HG02798 (cell line): ENCODE measurements at regions not wholly inside any gene's neighbourhood (a gene's known extent, or its start where the extent isn't known, plus 50 kb on each side); places are given as distances from the start of the nearest gene placed in this dataset.
A peak's percentile ranks its signal among the peaks of the same experiment; 100 is the strongest.
"Not testable (repeated sequence)": the region's sequence is repeated elsewhere in the genome, so short reads cannot be mapped to it uniquely, and the experiment has no call there.

Source experiments
- ATAC-seq: cut with Tn5 transposase; IDR thresholded peaks from one replicate; pipeline ENCODE4 v1.9.1; 2021; ENCODE audit warnings: mild to moderate bottlenecking; ENCODE audit not compliant: unreplicated experiment, poor library complexity

DNA sequence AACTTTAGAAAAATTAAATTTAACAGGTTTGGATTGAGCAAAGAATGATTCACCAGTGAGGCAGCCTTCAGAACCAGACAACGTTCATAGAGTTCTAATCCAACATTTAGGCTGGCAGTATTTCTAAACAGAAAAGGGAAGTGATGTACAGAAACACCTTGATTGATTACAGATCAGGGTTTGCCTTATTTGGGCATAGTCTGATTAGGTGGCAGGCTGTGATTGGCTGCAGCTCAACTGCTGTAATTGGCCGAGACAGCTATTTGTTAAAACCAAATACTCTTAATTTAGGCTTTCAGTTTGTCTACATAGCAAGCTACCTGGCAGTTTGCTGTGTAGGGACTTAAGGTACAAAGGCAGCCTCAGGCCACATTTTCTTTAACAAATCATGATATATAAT, 802.5 kb downstream of the IPMK start:
- ATAC-seq, result no peak

DNA sequence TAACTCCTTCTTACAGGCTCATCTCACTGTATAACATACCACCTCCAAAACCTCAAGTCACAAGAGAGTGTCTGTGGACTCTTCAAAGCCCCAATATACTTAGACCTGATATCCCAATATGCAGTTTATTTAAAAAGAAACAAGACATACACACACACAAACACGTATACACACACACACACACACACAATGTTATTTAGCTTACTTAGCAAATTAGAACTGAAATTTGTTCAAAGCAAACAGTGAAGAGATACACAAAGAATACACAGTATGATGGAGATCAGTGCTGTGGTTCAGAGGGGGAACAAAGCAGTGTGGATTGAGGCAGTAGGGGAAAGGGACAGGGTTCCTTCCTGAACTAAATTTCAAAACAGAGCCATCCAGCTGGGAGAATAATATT, 807.2 kb downstream of the IPMK start:
- no peak for ATAC-seq

DNA sequence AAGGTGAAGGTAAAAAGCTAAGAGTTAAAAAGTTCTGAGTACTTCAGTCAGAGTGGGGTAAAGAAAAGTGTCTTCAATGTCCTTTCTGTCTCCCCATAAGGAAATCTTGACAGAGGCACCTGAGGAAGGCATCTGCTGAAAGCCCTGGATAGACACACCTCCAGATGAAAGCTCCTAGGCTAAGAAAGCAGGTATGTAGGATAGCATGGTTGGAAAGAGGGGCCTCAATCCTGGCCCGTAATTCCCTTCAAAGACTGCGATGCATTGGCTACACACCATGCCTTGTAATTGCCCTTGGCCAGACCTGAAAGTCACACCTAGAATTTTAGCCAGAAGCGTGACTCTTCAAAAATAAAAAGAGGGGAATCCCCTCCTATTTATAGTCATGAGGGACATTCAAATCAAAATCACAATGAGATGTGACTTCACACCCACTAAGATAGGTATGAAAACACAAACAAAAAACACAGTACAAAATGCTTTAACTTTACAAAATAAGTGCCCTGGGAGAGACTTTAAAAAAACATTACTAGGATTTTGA, 809.7 kb downstream of the IPMK start:
- ATAC-seq, result no peak

DNA sequence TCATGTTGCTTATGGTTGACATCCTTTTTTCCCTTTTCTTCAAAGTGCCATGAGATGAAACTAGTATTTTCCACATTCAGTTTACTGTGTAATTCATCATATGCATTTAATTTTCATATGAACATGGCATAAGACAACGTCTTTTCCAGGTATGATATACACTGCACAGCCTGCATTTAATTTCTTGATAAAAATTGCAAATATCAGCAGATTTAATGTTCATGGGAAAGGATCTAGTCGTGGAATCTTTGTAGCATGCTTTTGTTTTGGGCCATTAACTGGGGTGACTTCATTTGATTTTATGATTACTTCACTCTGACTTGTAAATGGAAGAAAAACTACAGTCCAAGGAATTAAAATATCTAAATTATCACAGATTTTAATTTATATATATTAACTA, 837.3 kb downstream of the IPMK start:
- ATAC-seq, result no peak

DNA sequence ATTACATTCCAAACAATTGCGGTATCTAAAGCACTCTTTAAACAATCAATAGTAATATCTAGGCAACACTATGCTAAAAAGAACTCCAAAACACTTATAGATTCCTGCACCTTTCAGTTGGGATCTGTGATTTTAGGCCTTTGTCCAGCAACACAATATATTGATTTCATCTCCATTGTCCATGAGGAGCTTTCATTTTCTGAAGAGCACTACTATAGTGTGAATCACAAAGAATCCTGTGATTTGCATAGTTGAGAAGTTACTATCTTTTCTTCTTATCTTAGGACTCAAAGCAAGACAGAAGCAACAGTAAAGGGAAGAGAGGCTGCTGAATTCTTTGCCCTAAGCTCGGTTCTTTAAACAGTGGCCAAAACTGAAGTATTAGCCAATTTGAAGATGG, 846.8 kb downstream of the IPMK start:
- no peak for ATAC-seq

DNA sequence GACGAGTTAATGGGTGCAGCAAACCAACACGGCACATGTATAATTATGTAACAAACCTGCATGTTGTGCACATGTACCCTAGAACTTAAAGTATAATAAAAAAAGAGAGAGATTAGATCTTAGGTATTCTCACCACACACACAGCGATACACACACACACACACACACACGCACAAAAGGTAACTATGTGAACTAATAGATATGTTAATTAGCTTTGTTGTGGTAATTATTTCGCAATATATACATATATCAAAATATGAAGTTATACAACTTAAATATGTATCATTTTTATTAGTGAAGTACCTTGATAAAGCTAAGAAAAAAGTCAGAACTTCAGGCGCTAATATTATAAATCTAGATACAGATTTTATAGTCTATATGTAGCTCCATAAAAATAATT, 849.2 kb downstream of the IPMK start:
- no peak for ATAC-seq

DNA sequence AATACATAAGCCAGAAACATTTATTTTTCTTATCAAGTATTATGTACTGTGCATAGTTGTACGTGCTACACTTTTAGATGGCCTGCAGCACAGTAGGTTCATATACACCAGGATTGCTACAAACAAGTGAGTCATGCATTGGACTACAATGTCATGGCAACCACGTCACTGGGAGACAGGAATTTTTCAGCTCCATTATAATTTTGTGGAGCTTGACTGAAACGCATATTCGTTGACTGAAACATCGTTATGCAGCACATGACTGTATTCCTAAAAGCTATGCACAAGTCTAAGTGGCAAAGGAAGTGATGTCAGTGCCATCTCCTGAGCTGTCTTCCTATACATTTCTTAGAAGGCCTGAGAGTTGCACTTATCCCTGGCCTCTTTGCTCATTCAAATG, 871.8 kb downstream of the IPMK start:
- ATAC-seq, result no peak

DNA sequence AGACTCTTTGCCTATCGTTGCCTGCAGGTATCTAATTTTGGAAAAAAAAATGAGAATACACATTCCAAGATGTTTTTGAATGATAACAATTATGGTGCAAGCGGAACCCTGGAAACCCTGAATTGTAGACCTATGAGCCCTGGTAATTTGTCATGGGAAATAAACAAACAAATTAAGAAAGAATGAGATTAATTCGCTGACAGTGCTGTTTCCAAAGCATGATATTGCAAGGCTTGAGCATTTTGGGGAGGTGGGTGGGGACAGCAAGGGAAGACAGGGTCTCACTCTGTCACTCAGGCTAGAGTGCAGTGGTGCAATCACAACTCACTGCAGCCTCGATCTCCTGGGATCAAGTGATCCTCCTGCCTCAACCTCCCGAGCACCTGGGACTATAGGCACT, 900.3 kb downstream of the IPMK start:
- no peak for ATAC-seq

DNA sequence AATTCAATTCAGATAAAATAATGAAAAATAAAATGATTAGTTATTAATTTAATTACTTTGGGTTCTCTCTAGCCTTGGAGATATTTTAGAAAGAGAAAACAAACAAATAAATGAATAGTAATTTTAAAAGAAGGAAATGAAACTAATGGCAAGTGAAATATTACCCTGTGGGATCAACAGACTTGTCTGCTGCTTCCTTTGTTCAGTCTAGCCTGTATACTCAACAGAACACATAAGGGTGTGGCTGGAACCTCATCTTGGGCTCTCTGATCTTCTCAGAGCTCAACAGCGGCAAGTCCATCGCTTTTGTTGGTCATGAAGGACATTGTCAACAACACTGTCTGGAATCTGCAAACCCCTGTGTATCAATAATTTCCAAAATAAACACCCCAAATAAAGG, 904.9 kb downstream of the IPMK start:
- no peak for ATAC-seq

DNA sequence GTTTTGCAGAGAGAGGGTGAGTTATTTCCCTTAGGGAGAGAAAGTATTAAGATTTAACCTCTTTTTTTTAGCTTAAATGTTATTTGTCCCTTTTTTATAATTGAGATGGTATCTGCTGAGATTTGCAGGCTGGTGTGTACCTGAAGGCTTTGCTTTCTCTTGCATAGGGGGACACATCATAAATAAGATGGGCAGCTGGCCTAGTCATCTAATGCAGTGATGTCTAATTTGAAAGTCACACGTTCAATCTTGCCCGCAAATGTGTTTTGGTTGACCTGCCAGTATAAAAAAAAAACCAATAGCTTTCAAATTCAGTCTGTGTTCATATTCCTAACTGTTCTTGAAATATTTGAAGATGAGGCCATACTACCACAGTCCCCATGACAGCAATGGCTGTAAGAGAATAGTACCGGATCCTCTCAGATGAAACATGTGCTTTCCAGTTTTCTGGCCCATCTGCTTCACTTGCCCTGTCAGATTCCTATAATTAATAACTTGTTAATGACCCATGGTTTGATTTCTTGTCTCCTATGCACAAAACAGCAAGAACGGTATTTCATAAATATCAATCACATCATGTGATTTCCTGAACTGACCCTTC, 914.2 kb downstream of the IPMK start:
- ATAC-seq, result no peak

DNA sequence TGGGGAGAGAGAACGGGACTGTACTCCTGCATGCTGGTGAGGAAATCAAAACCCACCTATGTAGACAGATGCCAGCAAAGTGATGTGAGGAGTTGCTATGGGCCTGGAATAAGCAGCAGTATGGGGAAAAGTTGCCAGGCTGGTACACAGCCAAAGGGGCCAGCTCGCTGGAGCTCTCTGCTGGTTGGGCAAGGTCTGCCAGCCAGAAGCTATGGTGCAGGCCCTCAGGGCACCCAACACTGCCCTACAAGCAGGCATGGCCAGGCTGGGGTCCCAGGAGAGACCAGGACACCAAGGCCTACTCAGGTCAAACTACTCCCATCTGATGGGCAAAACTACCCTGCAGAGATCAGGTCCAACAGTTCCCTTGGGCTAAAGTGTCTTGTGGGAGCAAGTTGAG, 916.6 kb downstream of the IPMK start:
- ATAC-seq, result no peak

DNA sequence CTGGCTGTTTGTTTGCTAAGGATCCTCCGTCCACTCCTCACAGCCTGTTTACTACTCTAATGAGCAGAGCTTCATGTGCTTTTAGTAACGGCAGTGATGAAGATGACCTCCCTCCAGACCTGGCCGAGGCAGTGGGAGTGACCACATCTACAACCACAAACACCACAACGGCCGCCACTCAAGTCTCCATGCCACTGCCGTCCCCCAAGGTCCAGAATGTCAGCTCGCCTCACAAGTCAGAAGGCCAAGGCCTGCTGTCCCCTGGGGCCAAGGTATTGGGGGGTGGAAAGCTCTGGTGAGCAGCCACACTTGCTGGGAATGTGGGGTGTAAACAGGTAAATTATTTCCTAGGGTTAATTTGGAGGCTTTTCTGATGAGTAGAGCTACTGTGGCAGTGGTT, 926.4 kb downstream of the IPMK start:
- no peak for ATAC-seq

DNA sequence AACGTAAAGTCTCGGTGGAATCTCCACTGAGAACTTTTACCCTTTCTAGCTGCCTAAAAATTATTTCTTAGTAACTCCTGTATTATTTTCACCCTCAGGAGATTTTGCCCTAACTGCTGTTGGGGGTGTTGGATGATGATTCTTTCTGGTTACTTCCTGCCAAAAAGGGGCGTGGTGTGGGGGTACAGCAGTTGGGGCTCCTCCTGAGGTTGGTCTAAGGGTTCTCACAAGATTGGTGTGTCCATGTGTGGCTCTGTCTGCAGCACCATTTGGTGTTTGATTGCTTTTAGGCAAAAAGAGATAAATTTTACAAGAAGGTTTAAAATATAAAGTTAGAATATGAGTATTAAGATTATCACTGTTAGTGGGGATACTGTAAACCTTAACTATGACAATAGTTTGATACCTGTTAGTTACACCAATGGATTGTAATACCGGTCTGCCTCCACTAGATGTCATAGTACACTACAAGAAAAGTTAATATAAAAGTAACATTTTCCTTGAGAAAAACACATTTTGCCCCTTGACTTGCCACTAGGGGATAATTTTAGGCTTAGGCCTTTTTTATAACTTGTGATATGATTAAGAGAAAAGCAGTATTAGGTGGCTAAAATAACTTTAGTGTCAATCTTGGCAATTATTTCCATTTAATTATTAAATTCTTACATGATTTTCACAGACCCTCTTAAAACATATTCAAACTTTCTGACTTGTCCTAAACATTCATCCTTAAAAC, 928.7 kb downstream of the IPMK start:
- peak; percentile 70 for ATAC-seq

DNA sequence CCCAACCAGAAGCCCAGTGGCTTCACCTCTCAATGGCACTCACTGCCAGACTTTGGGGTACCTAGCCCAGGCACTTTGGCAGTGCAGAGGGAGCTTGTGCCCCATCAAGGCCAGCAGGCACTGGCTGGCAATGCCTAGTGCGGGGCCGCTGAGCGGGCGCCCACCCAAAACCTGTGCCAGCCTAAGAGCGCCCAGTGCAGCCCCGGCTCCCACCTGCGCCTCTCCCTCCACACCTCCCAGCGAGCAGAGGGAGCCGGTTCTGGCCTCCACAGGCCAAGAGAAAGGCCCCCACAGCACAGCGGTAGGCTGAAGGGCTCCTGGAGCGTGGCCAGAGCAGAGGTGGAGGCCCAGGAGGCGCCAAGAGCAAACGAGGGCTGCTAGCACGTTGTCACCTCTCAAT, 930.8 kb downstream of the IPMK start:
- no peak for ATAC-seq

DNA sequence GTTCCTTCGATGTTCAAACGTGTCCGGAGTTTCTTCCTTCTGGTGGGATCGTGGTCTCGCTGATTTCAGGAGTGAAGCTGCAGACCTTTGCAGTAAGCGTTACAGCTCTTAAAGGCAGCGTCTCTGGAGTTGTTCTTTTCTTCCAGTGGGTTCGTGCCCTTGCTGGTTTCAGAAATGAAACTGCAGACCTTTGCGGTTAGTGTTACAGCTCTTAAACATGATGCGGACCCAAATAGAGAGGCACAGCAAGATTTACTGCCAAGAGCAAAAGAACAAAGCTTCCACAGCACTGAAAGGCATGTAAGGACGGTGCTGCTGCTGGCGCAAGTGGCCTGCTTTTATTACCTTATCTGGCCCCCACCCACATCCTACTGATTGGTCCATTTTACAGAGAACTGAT, 931.4 kb downstream of the IPMK start:
- no peak for ATAC-seq

DNA sequence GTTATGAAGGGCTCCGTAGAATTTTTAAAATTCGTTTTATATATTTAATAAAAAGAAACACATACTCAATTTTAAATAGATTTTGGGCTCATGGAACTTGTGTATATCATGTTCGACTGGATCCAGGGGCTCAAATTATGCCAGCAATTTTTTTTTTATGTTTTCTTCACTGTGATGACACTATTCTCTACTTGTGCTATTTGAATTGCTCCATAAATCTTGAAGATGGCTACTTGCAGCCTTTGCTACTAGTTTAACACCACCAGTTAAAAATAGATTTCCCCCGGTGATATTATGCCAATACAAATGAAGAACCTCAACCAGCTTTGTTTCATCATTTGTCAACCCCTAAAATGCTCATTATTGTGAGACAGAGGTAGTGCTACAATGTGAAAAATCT, 933.2 kb downstream of the IPMK start:
- no peak for ATAC-seq

DNA sequence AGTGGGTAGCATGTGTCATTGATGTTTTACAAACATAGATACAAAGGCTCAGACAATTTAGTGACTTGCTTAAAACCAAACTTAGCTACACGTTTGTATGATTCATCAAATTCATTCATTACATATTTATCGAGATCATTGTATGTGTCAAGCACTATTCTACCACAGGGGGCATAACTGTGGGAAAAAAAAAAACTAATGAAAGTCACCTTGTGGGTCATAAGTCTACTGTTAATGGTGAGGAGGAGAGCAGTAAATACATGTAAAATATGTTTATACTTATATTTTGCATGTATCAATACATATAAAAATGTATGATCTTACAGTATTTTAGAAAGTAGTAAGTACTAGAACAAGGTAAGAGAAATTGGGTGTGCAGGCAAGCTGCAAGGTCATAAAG, 933.8 kb downstream of the IPMK start:
- ATAC-seq, result no peak

DNA sequence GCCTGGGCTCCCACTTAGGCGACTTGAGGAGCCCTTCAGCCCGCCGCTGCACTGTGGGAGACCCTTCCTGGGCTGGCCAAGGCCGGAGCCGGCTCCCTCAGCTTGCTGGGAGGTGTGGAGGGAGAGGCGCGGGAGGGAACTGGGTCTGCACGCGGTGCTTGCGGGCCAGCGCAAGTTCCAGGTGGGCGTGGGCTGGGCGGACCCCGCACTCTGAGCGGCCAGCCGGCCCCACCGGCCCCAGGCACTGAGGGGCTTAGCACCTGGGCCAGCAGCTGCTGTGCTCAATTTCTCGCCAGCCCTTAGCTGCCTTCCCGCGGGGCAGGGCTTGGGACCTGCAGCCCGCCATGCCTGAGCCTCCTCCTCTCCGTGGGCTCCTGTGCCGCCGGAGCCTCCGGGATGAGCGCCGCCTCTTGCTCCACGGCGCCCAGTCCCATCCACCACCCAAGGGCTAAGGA, 946.3 kb downstream of the IPMK start:
- not testable (repeated sequence) for ATAC-seq

DNA sequence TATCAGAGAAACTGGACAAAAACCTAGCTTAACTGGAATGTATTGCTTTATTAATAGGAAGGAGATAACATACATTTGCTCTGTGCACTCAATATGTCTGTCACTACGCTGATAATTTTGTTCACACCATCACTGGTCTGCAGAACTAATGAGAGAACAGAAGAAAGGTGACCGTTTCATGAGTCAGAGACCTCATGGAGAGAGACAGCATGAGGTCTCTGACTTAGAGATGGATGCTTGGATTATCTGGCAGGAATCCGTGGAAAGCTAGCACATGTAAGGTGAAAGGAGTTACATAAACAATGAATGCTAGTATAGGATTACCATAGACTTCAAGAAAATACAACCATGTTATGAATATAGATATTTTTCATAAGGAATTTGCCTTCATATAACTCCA, 947.3 kb downstream of the IPMK start:
- ATAC-seq, result no peak

DNA sequence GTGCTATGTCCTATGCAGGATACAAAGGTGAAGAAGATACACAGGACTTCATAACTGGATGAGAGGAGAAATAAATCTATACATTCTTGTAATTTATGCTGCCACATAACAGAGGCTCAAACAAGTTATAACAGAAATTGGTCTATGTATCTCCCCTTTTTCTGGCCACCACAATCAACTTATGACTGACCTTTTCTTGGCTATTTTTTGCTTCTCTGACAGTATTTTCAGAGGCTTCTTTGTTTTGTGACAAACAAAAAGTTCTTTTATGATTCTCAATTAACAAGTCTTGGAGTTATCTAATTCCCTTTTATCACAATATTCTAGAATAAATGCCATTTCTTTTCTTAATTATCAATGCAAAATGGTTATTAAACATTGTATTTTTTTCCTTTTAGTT, 953.0 kb upstream of the ZWINT start:
- no peak for ATAC-seq

DNA sequence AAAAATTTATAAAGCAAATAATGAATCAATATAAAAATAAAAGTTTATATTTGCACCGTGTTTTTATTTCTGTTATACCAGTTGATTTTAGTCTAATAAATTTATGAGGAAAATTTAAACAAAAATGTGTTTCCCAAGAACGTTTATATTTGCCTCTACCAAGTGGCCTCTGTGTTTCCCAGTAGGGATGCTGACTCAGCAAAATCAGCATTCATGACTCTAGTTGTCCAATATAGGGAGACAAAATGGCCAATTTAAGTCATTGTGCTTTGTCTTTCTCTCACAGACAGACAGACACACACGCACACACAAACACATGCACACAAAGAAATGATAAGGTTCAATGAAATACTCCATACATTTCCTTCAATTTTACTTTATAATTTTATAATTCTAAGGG, 942.5 kb upstream of the ZWINT start:
- no peak for ATAC-seq

DNA sequence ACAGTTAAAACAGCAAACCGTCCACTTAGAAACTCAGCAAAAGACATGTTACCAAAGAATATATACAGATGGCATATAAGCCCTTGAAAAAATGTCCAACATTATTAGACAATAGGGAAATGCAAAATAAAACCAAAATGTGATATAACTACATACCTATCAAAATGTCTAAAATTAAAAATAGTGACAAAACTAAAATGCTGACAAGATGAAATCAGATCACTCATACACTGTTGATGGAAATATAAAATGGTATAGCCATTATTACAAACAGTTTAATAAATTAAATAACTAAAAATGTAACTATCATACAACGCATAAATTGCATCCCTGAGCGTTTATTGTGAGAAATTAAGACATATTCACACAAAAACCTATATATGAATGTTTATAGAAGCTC, 939.7 kb upstream of the ZWINT start:
- ATAC-seq, result no peak
